ENCODE measurements at regions not wholly inside any gene's neighbourhood (a gene's known extent, or its start where the extent isn't known, plus 50 kb on each side); places are given as distances from the start of the nearest gene placed in this dataset.
"Not testable (repeated sequence)": the region's sequence is repeated elsewhere in the genome, so short reads cannot be mapped to it uniquely, and the experiment has no call there.

GRCh38 chr12:18890621-18891020, 152.7 kb downstream of the CAPZA3 start:
- TF ChIP-seq CTCF (IDR thresholded peaks at IDR 0.05; ENCODE audit: insufficient read depth, low read length, poor library complexity, severe bottlenecking); EZH2phosphoT487 (conservative IDR thresholded peaks at IDR 0.05; ENCODE audit: low read length): not testable (repeated sequence)

Data from SU-DHL-6 (cell line).